Testis (tissue), 2 donors: ENCODE measurements at regions not wholly inside any gene's neighbourhood (a gene's known extent, or its start where the extent isn't known, plus 50 kb on each side); places are given as distances from the start of the nearest gene placed in this dataset.

ENCODE experiments used
- DNase-seq: peaks from one replicate; pipeline ENCODE4 v3.0.0-alpha.2; 2019
- H3K27ac ChIP-seq, 2 donors: fragments of 200-600 bp; sonication (generic); one replicate each; pipeline ENCODE4 v1.5.1; 2019
- H3K27me3 ChIP-seq: fragments of 200-600 bp; sonication (generic); one replicate; pipeline ENCODE4 v1.5.1; 2019
- H3K36me3 ChIP-seq: fragments of 200-600 bp; sonication (generic); one replicate; pipeline ENCODE4 v1.5.1; 2017; ENCODE audit warnings: low read depth; ENCODE audit errors: missing control alignments
- H3K4me1 ChIP-seq: fragments of 200-600 bp; sonication (generic); one replicate; pipeline ENCODE4 v1.5.1; 2019
- H3K4me3 ChIP-seq, 2 donors: fragments of 200-600 bp; sonication (generic); one replicate each; pipeline ENCODE4 v1.5.1; 2017 to 2019
- H3K9me3 ChIP-seq: fragments of 200-600 bp; sonication (generic); one replicate; pipeline ENCODE4 v1.5.1; 2017
- POLR2A ChIP-seq: fragments of 450-650 bp; IDR thresholded peaks from one replicate; pipeline ENCODE4 v1.6.1; 2017; ENCODE audit warnings: antibody characterized with exemption, mild to moderate bottlenecking, moderate library complexity
- WGBS, 2 donors: methylation state at CpG; one replicate each; pipeline ENCODE4 v1.1.5; 2018; 5-methylcytosine and 5-hydroxymethylcytosine counted together
- intact Hi-C: fragments of 100-400 bp; cut with DNase I; formaldehyde crosslinking; loops from one replicate; pipeline ENCODE4 v1.15.1; 2023; ENCODE audit warnings: low total_unique reads
- TF ChIP-seq, protein P1 (sequence below), 3 experiments: fragments of 450-650 bp in 2 of 3; fragments of 200-600 bp in 1 of 3; sonication (generic) in 1 of 3; IDR thresholded peaks; one replicate each; pipeline ENCODE4 v1.5.1; 2016 to 2019; ENCODE audit warnings: antibody characterized with exemption in 3 of 3, mild to moderate bottlenecking in 2 of 3, moderate library complexity in 1 of 3

DNA sequence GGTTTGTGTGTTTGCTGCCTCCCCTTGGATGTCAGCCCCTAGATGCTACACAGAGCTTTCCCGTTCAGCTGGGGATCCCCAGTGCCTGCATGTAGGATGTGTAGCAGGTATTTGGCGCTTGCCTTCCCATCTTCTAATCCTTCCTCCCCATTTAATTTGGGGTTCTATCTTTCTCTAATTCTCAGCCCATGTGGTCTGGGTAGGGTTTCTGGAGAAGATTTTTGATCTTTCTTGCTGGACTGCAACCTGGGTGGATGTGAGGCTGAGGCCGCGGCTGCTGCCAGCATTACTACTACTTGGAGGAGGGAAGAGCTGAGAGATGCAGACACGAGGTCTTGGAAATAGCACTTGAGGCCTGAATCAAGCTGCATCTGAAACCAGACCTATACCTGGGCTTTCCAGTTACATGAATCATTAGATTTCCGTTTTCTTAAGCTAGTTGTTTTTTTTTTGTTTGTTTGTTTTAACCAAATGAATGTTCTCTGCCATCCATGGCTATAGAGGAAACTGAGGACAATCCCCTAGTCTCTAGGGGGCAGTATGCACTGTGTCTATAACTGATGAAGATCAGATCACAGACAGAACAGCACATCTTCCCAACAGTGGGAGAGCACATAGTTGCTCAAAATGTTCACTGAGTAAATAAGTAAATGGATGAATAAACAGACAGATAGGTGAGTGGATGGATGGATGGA, 178.6 kb downstream of the FGF18 start:
- H3K9me3 ChIP-seq: no peaks in the 10 kb centered on the region
- no peak overlapping the region for H3K27ac ChIP-seq
- H3K27me3 ChIP-seq: no peaks in the 10 kb centered on the region
- DNase-seq: no peak
- intact Hi-C loops: no loop called here
- H3K4me3 ChIP-seq: no peak overlapping the region
- H3K4me1 ChIP-seq: no peaks in the 10 kb centered on the region
- WGBS, 2 donors: 90 to 96% methylated on average over 6 of the region's 6 CpGs
- H3K36me3 ChIP-seq: no peaks in the 10 kb centered on the region
- TF ChIP-seq, protein P1, sequence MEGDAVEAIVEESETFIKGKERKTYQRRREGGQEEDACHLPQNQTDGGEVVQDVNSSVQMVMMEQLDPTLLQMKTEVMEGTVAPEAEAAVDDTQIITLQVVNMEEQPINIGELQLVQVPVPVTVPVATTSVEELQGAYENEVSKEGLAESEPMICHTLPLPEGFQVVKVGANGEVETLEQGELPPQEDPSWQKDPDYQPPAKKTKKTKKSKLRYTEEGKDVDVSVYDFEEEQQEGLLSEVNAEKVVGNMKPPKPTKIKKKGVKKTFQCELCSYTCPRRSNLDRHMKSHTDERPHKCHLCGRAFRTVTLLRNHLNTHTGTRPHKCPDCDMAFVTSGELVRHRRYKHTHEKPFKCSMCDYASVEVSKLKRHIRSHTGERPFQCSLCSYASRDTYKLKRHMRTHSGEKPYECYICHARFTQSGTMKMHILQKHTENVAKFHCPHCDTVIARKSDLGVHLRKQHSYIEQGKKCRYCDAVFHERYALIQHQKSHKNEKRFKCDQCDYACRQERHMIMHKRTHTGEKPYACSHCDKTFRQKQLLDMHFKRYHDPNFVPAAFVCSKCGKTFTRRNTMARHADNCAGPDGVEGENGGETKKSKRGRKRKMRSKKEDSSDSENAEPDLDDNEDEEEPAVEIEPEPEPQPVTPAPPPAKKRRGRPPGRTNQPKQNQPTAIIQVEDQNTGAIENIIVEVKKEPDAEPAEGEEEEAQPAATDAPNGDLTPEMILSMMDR (IDR thresholded peaks at IDR 0.05): no peak
- no peak for TF ChIP-seq POLR2A

DNA sequence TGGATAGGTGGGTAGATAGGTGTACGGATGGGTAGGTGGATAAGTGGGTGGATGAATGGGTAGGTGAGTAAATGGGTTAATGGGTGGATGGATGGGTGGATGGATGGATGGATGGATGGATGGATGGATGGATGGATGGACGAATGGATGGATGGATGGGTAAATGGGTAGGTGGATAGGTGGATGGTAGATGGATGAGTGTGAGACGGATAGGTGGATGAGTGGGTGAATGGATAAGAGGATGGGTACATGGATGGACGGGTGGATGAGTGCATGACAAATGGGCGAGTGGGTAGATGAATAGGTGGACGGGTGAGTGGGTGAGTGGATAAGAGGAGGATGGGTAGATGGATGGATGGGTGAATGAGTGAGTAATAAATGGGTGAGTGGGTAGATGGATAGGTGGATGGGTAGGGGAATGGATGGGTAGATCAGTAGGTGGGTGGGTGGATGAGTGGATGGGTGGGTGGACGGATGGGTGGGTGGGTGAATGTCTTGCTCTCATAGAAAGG, 179.2 kb downstream of the FGF18 start:
- intact Hi-C loops: no loop called here
- 92 to 93% methylated on average over 7 of the region's 7 CpGs for WGBS, 2 donors
- Histone ChIP-seq H3K27ac (no peak overlapping the region), H3K36me3 (no peaks in the 10 kb centered on the region), H3K4me1 (no peaks in the 10 kb centered on the region), H3K9me3 (no peaks in the 10 kb centered on the region), H3K4me3 (no peak overlapping the region), H3K27me3 (no peaks in the 10 kb centered on the region)
- DNase-seq: no peak
- no peak for TF ChIP-seq POLR2A
- TF ChIP-seq, protein P1 (IDR thresholded peaks at IDR 0.05): no peak

DNA sequence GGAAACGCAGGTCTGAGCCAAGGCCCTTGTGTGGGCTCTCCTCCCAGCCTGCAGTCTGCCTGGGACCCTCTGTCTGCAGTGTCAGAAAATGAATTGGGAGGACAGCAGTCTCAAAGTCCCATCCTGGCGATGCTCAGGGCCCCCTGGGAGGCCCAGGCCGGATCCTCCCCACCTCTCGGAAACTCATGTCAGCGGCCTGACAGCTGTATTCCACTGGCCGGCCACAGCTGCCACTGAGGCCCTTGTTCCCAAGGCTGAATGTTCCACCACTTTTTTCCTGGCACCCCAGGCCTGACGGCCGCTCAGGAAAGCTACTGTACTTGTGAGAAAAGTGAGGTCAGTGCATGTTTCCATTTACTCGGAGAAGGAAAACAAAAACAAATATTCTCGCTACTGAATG, 180.0 kb downstream of the FGF18 start:
- intact Hi-C loops: no loop called here
- 40 to 44% methylated on average over 9 to 10 of the region's 10 CpGs for WGBS, 2 donors
- no peak for DNase-seq
- Histone ChIP-seq H3K27ac (no peak overlapping the region), H3K9me3 (no peaks in the 10 kb centered on the region), H3K4me1 (no peaks in the 10 kb centered on the region), H3K36me3 (no peaks in the 10 kb centered on the region), H3K27me3 (no peaks in the 10 kb centered on the region), H3K4me3 (no peak overlapping the region)
- no peak for TF ChIP-seq POLR2A
- TF ChIP-seq, protein P1 (IDR thresholded peaks at IDR 0.05): no peak

DNA sequence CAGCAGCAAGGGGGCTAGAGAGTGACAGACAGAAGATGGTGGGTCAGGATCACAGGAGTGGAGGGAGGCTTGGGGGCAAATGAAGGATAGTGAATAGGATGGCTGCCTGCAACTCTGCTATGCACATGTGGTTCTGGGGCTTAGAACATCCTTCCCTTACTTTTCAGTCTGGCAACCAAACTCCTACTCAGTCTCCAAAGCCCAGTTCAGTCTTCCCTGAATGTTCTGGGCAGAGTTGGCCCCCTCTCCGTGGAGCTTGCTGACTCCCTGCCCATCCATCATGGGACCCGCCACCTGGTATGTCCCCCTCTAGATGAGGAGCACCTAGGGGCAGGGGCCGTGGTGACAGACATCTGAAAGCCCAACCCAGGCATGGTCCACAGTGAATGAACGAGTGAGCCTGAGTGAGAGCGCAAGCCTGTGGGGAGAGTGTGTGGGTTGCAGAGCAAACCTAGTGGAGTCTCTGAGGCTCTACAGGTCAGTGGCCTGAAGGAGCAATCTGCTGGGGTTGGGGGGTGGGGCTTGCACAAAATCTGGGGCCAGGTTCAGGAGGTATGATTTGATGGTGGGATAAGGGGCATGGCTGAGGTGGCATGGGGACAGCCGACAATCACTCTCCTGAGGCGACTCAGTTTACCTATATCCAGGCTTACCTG, 180.6 kb downstream of the FGF18 start:
- H3K27ac ChIP-seq: no peak overlapping the region
- TF ChIP-seq POLR2A: no peak
- TF ChIP-seq, protein P1 (IDR thresholded peaks at IDR 0.05): no peak
- H3K27me3 ChIP-seq: no peaks in the 10 kb centered on the region
- no peak for DNase-seq
- intact Hi-C loops: no loop called here
- no peaks in the 10 kb centered on the region for H3K36me3 ChIP-seq
- no peaks in the 10 kb centered on the region for H3K4me1 ChIP-seq
- H3K4me3 ChIP-seq: no peak overlapping the region
- no peaks in the 10 kb centered on the region for H3K9me3 ChIP-seq
- WGBS, 2 donors: 92 to 97% methylated on average over 4 to 7 of the region's 7 CpGs
